ENCODE measurements at regions not wholly inside any gene's neighbourhood (a gene's known extent, or its start where the extent isn't known, plus 50 kb on each side); places are given as distances from the start of the nearest gene placed in this dataset.

GRCh38 chr2:215831296-215831913 lies 181.9 kb downstream of the MREG start:
- H4K20me1 ChIP-seq (ENCODE audit: control insufficient read depth, insufficient read depth) = no peaks in the 10 kb centered on the region
- peaks cover 5% of the 10 kb centered on the region for H3K4me1 ChIP-seq (ENCODE audit: control insufficient read depth, insufficient read depth, low read length)
- intact Hi-C loops (cut with micrococcal nuclease; ENCODE audit: unreplicated experiment) (loop anchor here (2.0 to 10.0 kb wide), 3 partner anchors 83 to 517 kb away; partner anchors contain the start of gene ATIC), in situ Hi-C loops (cut with MboI) (no loop called here)
- DNase-seq (ENCODE audit: low read depth, low spot score) (peak; percentile 67), ATAC-seq (peak; percentile 86), FAIRE-seq (peak; percentile 70)
- ChIA-PET POLR2A (interaction anchor here (1.2 kb wide), 1 partner anchor 20 kb away, joined by 5 read pairs; no protein-coding TSS in a partner anchor), CTCF (interaction anchor here (1.0 to 4.3 kb wide), 6 partner anchors 9 to 377 kb away, joined by 3 to 53 read pairs (median 6); no protein-coding TSS in a partner anchor), SMC1A (ENCODE audit: uncharacterized antibody, unreplicated experiment) (interaction anchor here (0.6 to 5.0 kb wide), 13 partner anchors 10 to 159 kb away, joined by 3 to 51 read pairs (median 5); no protein-coding TSS in a partner anchor), RAD21 (ENCODE audit: unreplicated experiment) (interaction anchor here (0.6 to 3.9 kb wide), 7 partner anchors 15 to 398 kb away, joined by 3 to 14 read pairs (median 5); no protein-coding TSS in a partner anchor)
- no peaks in the 10 kb centered on the region for H3K27me3 ChIP-seq (replicated peaks in 1 of 2; ENCODE audit: control insufficient read depth in 2 of 2, insufficient read depth in 2 of 2, low read length in 1 of 2)
- H3K9me3 ChIP-seq (replicated peaks; ENCODE audit: control insufficient read depth, insufficient read depth, low read length) = no peaks in the 10 kb centered on the region
- H3K27ac ChIP-seq (ENCODE audit: control insufficient read depth, insufficient read depth) = peak overlapping the region; percentile 15; the same call in 1 of the 2 replicates
- H3K79me2 ChIP-seq (ENCODE audit: control insufficient read depth, insufficient read depth, low read length) = no peaks in the 10 kb centered on the region
- 30% methylated on average over 5 of the region's 5 CpGs for WGBS (ENCODE audit: insufficient coverage, insufficient replicate concordance, low lambda C conversion rate, missing lambda C conversion rate)
- H3K9ac ChIP-seq (ENCODE audit: control insufficient read depth, insufficient read depth, low read length) = no peak overlapping the region
- peak overlapping the region; percentile 71 for H2AFZ ChIP-seq (ENCODE audit: control insufficient read depth, low read depth, low read length)
- H3K36me3 ChIP-seq (ENCODE audit: control insufficient read depth in 2 of 2, insufficient read depth in 2 of 2, low read length in 1 of 2) = no peaks in the 10 kb centered on the region
- no peak overlapping the region for H3K4me3 ChIP-seq
- peak overlapping the region; percentile 57 for H3K4me2 ChIP-seq (ENCODE audit: control insufficient read depth, insufficient read depth)
- no TSS peak for BruUV-seq (replicated peaks)
- TF ChIP-seq, protein P1, sequence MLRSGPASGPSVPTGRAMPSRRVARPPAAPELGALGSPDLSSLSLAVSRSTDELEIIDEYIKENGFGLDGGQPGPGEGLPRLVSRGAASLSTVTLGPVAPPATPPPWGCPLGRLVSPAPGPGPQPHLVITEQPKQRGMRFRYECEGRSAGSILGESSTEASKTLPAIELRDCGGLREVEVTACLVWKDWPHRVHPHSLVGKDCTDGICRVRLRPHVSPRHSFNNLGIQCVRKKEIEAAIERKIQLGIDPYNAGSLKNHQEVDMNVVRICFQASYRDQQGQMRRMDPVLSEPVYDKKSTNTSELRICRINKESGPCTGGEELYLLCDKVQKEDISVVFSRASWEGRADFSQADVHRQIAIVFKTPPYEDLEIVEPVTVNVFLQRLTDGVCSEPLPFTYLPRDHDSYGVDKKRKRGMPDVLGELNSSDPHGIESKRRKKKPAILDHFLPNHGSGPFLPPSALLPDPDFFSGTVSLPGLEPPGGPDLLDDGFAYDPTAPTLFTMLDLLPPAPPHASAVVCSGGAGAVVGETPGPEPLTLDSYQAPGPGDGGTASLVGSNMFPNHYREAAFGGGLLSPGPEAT (IDR thresholded peaks at IDR 0.05; ENCODE audit: low read depth) = peak; percentile 54; the same call in 1 of the 2 replicates
- no peak for TF ChIP-seq MTA3 (IDR thresholded peaks at IDR 0.05; ENCODE audit: borderline replicate concordance, low read length)
- TF ChIP-seq, protein P2, sequence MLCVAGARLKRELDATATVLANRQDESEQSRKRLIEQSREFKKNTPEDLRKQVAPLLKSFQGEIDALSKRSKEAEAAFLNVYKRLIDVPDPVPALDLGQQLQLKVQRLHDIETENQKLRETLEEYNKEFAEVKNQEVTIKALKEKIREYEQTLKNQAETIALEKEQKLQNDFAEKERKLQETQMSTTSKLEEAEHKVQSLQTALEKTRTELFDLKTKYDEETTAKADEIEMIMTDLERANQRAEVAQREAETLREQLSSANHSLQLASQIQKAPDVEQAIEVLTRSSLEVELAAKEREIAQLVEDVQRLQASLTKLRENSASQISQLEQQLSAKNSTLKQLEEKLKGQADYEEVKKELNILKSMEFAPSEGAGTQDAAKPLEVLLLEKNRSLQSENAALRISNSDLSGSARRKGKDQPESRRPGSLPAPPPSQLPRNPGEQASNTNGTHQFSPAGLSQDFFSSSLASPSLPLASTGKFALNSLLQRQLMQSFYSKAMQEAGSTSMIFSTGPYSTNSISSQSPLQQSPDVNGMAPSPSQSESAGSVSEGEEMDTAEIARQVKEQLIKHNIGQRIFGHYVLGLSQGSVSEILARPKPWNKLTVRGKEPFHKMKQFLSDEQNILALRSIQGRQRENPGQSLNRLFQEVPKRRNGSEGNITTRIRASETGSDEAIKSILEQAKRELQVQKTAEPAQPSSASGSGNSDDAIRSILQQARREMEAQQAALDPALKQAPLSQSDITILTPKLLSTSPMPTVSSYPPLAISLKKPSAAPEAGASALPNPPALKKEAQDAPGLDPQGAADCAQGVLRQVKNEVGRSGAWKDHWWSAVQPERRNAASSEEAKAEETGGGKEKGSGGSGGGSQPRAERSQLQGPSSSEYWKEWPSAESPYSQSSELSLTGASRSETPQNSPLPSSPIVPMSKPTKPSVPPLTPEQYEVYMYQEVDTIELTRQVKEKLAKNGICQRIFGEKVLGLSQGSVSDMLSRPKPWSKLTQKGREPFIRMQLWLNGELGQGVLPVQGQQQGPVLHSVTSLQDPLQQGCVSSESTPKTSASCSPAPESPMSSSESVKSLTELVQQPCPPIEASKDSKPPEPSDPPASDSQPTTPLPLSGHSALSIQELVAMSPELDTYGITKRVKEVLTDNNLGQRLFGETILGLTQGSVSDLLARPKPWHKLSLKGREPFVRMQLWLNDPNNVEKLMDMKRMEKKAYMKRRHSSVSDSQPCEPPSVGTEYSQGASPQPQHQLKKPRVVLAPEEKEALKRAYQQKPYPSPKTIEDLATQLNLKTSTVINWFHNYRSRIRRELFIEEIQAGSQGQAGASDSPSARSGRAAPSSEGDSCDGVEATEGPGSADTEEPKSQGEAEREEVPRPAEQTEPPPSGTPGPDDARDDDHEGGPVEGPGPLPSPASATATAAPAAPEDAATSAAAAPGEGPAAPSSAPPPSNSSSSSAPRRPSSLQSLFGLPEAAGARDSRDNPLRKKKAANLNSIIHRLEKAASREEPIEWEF (IDR thresholded peaks at IDR 0.05; ENCODE audit: insufficient replicate concordance, low read depth, low read length) = peak; percentile 16
- TF ChIP-seq RBBP5 (conservative IDR thresholded peaks at IDR 0.05) = no peak
- TF ChIP-seq EP300 (IDR thresholded peaks at IDR 0.05; ENCODE audit: borderline replicate concordance in 1 of 2, control insufficient read depth in 1 of 2, low read depth in 2 of 2, low read length in 2 of 2) = peak in 1 of 2 experiments; percentile 43; a peak in 1 of 4 replicates
- peak; percentile 59 for TF ChIP-seq MXI1 (IDR thresholded peaks at IDR 0.05; ENCODE audit: low read depth, low read length)
- peak; percentile 41; the same call in 1 of the 2 replicates for TF ChIP-seq ZNF24 (IDR thresholded peaks at IDR 0.05)
- peak; percentile 87 for TF ChIP-seq MLLT1 (IDR thresholded peaks at IDR 0.05)
- TF ChIP-seq SPI1 (IDR thresholded peaks at IDR 0.05; ENCODE audit: borderline replicate concordance, insufficient read depth, low read depth, low read length) = peak; percentile 48; the same call in 1 of the 2 replicates
- peak; percentile 39; the same call in 1 of the 2 replicates for TF ChIP-seq CHD2 (IDR thresholded peaks at IDR 0.05; ENCODE audit: borderline replicate concordance, low read depth, low read length)
- no peak for TF ChIP-seq NFYA (IDR thresholded peaks at IDR 0.05; ENCODE audit: borderline replicate concordance, low read depth, low read length)
- 0 out of 4 replicates have a peak, but pooled peaks of 1 of the 2 experiments have one; percentile 41 for TF ChIP-seq CEBPB (IDR thresholded peaks at IDR 0.05; ENCODE audit: borderline replicate concordance in 1 of 2, low read depth in 2 of 2, low read length in 2 of 2)
- 0 out of 2 replicates have a peak, but pooled peaks have one; percentile 29 for TF ChIP-seq EED (IDR thresholded peaks at IDR 0.05; ENCODE audit: low read depth)
- peak; percentile 6; the same call in 1 of the 2 replicates for TF ChIP-seq SMC3 (IDR thresholded peaks at IDR 0.05; ENCODE audit: borderline replicate concordance, low read length)
